HEK293T (cell line): ENCODE measurements at regions not wholly inside any gene's neighbourhood (a gene's known extent, or its start where the extent isn't known, plus 50 kb on each side); places are given as distances from the start of the nearest gene placed in this dataset.
A peak's percentile ranks its signal among the peaks of the same experiment; 100 is the strongest.

Experiments
- CTCF ChIA-PET: fragments of 350-600 bp; formaldehyde crosslinking; extraction: SDS; loops from one replicate; lab custom pipeline; 2021; ENCODE audit warnings: antibody characterized with exemption, inconsistent platforms; lab: Yijun Ruan, JAX
- POLR2A ChIA-PET: fragments of 350-600 bp; formaldehyde crosslinking; extraction: SDS; loops from one replicate; lab custom pipeline; 2020; ENCODE audit warnings: antibody characterized with exemption, inconsistent platforms; lab: Yijun Ruan, JAX
- DNase-seq: peaks from one replicate; pipeline ENCODE4 v3.0.0; 2012; ENCODE audit warnings: mixed read lengths; ENCODE audit errors: extremely low spot score
- ARNT ChIP-seq: fragments of 450-650 bp; IDR thresholded peaks from 2 replicates; pipeline ENCODE4 v1.6.1; 2017; ENCODE audit warnings: mild to moderate bottlenecking
- BHLHE40 ChIP-seq: fragments of 450-650 bp; IDR thresholded peaks from 2 replicates; pipeline ENCODE4 v1.6.1; 2016; ENCODE audit warnings: mild to moderate bottlenecking, moderate library complexity, borderline replicate concordance
- CTBP1 ChIP-seq: fragments of 450-650 bp; IDR thresholded peaks from 2 replicates; pipeline ENCODE4 v1.6.1; 2016; ENCODE audit warnings: borderline replicate concordance
- ELF4 ChIP-seq: fragments of 450-650 bp; IDR thresholded peaks from 2 replicates; pipeline ENCODE4 v1.6.1; 2017; ENCODE audit warnings: antibody characterized with exemption
- FOXA1 ChIP-seq: fragments of 450-650 bp; IDR thresholded peaks from 2 replicates; pipeline ENCODE4 v1.6.1; 2016; ENCODE audit warnings: mild to moderate bottlenecking
- FOXK2 ChIP-seq: fragments of 450-650 bp; IDR thresholded peaks from 2 replicates; pipeline ENCODE4 v1.6.1; 2016; ENCODE audit warnings: mild to moderate bottlenecking
- FOXM1 ChIP-seq: fragments of 450-650 bp; IDR thresholded peaks from 2 replicates; pipeline ENCODE4 v1.6.1; 2017; ENCODE audit warnings: mild to moderate bottlenecking, borderline replicate concordance
- HDGF ChIP-seq: fragments of 450-650 bp; IDR thresholded peaks from 2 replicates; pipeline ENCODE4 v1.6.1; 2017; ENCODE audit warnings: antibody characterized with exemption, borderline replicate concordance
- L3MBTL2 ChIP-seq: fragments of 450-650 bp; conservative IDR thresholded peaks from 2 replicates; pipeline ENCODE4 v1.6.1; 2016; ENCODE audit warnings: mild to moderate bottlenecking
- LEF1 ChIP-seq: fragments of 450-650 bp; IDR thresholded peaks from 2 replicates; pipeline ENCODE4 v1.6.1; 2017; ENCODE audit warnings: mild to moderate bottlenecking, borderline replicate concordance
- NFRKB ChIP-seq: fragments of 450-650 bp; IDR thresholded peaks from 2 replicates; pipeline ENCODE4 v1.6.1; 2016; ENCODE audit warnings: mild to moderate bottlenecking, moderate library complexity
- PKNOX1 ChIP-seq: fragments of 450-650 bp; IDR thresholded peaks from 2 replicates; pipeline ENCODE4 v1.6.1; 2016
- SP1 ChIP-seq: fragments of 450-650 bp; IDR thresholded peaks from 2 replicates; pipeline ENCODE4 v1.6.1; 2017
- SUZ12 ChIP-seq: fragments of 450-650 bp; IDR thresholded peaks from 2 replicates; pipeline ENCODE4 v1.6.1; 2016; ENCODE audit warnings: mild to moderate bottlenecking
- TARDBP ChIP-seq: fragments of 450-650 bp; IDR thresholded peaks from 2 replicates; pipeline ENCODE4 v1.6.1; 2016
- ZNF384 ChIP-seq: fragments of 450-650 bp; IDR thresholded peaks from 2 replicates; pipeline ENCODE4 v1.6.1; 2016

DNA sequence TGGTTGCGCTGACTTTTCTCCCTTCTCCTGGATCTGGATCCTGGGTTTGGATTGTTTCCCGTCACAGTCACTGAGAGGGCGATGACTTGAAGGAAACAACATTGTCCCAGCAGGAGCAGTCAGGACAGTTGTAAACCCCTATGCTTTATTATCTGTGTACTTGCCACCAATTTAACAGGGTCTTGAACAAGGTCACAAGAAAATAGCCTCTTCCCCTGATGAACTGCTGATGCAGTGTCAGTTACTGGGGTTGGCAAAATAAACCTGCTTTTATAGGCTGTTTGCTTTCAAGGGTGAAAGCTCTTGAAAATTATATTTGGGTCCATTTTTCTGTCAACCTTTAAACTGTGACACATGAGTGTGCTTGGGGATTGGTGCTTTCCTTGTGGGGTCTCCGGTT is 238.9 kb downstream of the ACTR3B start:
- POLR2A ChIA-PET: no interaction called here
- no peak for DNase-seq
- CTCF ChIA-PET: no interaction called here
- no peak for TF ChIP-seq FOXM1
- no peak for TF ChIP-seq NFRKB
- peak; percentile 60; the same call in 1 of the 2 replicates for TF ChIP-seq FOXA1
- TF ChIP-seq PKNOX1: peak; percentile 88
- peak; percentile 88; the same call in 1 of the 2 replicates for TF ChIP-seq CTBP1

GRCh38 chr7:153002115-153002514 is 242.6 kb downstream of the ACTR3B start:
- ChIA-PET CTCF (no interaction called here), POLR2A (no interaction called here)
- no peak for DNase-seq
- no peak for TF ChIP-seq FOXK2
- TF ChIP-seq ZNF384: no peak
- no peak for TF ChIP-seq LEF1
- no peak for TF ChIP-seq FOXM1
- TF ChIP-seq SUZ12: no peak
- TF ChIP-seq HDGF: no peak
- no peak for TF ChIP-seq BHLHE40
- no peak for TF ChIP-seq PKNOX1
- TF ChIP-seq TARDBP: no peak
- TF ChIP-seq FOXA1: no peak
- TF ChIP-seq L3MBTL2: no peak
- no peak for TF ChIP-seq ARNT
- TF ChIP-seq ELF4: no peak

- DNase-seq: no peak
These were observed 243.0 kb downstream of the ACTR3B start for GRCh38 chr7:153002572-153002971.

DNA sequence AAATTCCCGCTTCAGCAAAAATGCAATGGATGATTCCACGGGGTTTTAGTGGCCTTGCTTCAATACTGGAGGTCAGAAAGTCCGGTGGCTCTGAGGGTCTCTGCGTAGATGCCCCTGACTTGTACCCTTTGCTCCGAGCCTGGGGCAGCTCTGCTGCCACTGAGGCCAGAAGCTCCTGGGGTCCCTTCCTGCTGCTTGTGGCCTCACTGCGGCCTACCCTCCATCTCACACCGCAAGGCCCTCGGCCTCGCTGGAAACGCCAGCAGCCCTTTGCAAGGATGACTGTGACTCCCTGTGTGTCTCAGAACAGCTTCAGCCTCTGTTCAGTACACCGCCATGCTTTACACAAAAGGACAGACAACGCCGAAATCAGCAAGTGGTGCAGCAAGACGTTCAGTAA is 244.8 kb downstream of the ACTR3B start:
- CTCF ChIA-PET: no interaction called here
- TF ChIP-seq ARNT (no peak), ELF4 (no peak), L3MBTL2 (no peak), TARDBP (no peak), FOXA1 (no peak), ZNF384 (no peak), PKNOX1 (no peak), BHLHE40 (no peak), LEF1 (no peak), SP1 (no peak), FOXM1 (no peak), FOXK2 (no peak), SUZ12 (no peak), NFRKB (no peak), HDGF (no peak), CTBP1 (no peak)
- DNase-seq: no peak
- POLR2A ChIA-PET: no interaction called here

More at GRCh38 chr7:153002572-153002971, 243.0 kb downstream of the ACTR3B start:
- TF ChIP-seq ELF4: no peak
- TF ChIP-seq FOXM1: no peak
- TF ChIP-seq SUZ12: no peak
- TF ChIP-seq NFRKB: no peak
- TF ChIP-seq FOXA1: no peak
- no peak for TF ChIP-seq FOXK2
- TF ChIP-seq CTBP1: no peak
- ChIA-PET POLR2A (no interaction called here), CTCF (no interaction called here)

DNA sequence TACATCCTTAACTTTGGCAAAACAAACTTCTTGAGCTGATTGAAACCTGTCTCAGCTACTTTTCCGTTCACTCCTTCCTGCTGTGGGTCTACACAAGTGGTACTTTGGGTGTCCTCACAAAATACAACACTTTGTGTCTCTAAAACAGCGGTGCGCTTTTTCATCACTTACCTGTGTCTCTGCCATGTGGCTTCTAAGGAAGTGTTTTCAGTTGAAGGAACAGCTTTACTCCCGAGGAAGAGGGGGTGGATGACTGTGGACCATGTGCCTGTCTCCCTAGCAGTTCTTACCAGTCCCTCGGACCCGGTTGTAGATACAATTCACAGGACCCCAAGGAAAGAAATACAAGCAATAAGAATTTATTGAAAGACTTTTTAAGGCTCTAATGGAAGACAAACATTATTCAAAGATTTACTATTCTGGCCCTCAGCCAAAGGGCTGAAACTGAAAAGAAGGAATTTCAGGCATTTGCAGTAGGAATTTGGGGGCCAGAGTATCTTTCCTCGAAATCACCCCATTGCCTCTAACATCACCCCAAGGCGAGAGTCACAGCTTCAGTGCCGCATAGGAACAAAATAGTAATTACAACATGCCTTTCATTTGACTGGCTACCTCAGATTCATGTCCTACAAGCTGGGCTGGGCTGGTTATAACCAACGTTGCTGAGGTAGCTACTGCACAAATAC is 246.3 kb downstream of the ACTR3B start:
- 0 out of 2 replicates have a peak, but pooled peaks have one; percentile 25 for TF ChIP-seq L3MBTL2
- TF ChIP-seq HDGF: no peak
- POLR2A ChIA-PET: no interaction called here
- no peak for DNase-seq
- CTCF ChIA-PET: no interaction called here

DNA sequence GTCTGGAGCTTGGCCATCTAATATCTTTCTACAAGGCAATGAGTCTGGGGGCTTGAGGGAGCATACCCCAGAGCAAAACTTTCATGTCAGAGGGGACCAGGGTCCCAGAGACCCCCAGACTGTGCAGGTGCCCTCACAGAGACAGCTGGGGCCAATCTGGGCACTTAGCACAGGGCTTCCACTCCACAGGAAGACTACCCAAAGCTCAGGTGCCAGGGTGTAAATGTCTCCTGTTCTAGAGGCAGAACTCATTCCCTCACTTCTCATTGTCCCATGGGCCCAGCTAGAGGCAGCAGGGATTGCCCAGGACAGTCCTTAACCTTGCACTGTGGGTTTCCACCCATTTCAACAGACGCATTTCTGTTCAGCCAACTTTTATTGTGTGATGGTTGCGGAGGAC is 246.9 kb downstream of the ACTR3B start:
- no peak for DNase-seq
- CTCF ChIA-PET: no interaction called here
- TF ChIP-seq TARDBP (no peak), HDGF (no peak), ELF4 (no peak), SUZ12 (no peak), ZNF384 (no peak), FOXM1 (no peak)
- POLR2A ChIA-PET: no interaction called here

DNA sequence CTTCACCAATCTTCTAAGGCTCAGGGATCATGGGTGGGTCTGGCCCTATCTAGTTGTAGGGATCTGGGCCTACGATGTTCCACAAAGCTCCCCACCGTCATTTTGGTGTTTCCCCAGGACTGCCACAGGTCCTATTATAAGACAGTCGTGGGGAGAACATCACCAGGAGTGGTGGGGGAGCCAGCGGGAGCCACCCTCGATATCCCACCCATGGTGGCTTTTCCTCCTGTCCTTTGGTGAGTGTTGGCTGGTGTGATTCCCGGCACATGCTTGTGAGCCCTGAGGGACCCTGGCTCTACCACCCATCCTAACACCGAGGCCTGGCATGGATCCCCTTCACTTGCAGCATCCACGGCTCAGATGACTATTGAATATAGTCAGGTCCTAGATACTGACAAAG is 247.4 kb downstream of the ACTR3B start:
- TF ChIP-seq L3MBTL2 (no peak), FOXK2 (no peak), NFRKB (no peak), SP1 (no peak), PKNOX1 (no peak), FOXM1 (no peak), TARDBP (no peak), SUZ12 (no peak), ARNT (no peak), FOXA1 (no peak)
- POLR2A ChIA-PET: no interaction called here
- no peak for DNase-seq
- CTCF ChIA-PET: no interaction called here
